Pulmonary artery endothelial cell (primary cell): ENCODE measurements at regions not wholly inside any gene's neighbourhood (a gene's known extent, or its start where the extent isn't known, plus 50 kb on each side); places are given as distances from the start of the nearest gene placed in this dataset.
"Not testable (repeated sequence)": the region's sequence is repeated elsewhere in the genome, so short reads cannot be mapped to it uniquely, and the experiment has no call there.

Source experiments
- DNase-seq: peaks from one replicate; pipeline ENCODE4 v3.0.0-alpha.2; 2011; ENCODE audit warnings: low read depth, low spot score

DNA sequence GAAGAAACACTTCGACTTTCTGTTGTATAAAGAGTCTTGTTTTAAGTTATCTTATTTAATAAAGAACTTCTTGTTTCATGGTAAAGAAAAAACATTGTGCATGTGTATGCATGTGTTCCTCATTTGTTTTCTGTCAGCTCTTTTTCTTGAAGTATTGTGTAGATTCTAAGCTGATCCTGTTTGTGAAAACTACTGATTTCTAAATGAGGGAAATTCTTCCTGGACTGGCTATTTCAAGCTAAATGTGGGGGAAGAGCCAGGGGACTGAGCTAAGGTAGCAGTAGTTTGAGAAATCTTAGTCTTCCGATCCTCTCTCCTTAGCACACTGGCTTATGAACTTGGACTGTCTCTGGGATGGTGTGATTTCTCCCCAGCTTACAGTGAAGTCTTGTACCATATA, 56.4 kb upstream of the RBMS1 start:
- DNase-seq = no peak

DNA sequence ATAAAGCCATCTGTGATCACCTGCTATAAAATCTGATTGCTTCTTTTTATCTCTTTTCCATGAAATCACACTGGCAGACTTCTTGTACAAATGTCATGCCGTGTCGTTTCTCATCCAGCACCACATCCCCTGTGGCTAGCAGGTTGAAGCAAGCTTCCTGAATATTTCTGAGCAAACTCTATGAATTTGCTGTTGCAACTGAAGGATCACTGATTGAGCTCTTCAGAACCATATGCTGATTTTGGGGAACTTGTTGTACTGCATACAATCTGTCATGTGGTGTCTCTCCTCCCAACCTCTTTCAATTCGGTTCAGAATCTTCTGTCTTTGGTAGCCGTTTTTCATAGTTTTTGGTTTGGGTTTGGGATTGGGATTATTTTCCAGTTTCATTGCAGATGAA, 57.7 kb upstream of the RBMS1 start:
- no peak for DNase-seq

GRCh38 chr2:160555420-160556071, 61.9 kb upstream of the RBMS1 start:
- no peak for DNase-seq

GRCh38 chr2:160557903-160558302, 64.3 kb upstream of the RBMS1 start:
- DNase-seq = no peak

DNA sequence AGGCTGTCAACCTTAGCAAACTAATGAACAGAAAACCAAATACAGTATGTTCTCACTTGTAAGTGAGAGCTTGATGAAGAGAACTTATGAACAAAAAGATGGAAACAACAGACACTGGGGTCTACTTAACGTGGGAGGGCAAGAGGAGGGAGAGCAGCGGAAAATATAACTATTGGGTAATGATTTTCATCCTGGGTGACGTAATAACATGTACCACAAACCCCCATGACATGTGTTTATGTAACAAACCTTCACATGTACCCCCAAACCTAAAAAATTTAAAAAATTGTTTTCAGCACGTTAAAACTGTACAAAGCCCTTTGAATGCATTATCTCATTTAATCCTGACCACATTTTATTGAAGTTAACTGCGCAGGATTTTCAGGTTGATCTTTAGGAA, 64.9 kb upstream of the RBMS1 start:
- no peak for DNase-seq

DNA sequence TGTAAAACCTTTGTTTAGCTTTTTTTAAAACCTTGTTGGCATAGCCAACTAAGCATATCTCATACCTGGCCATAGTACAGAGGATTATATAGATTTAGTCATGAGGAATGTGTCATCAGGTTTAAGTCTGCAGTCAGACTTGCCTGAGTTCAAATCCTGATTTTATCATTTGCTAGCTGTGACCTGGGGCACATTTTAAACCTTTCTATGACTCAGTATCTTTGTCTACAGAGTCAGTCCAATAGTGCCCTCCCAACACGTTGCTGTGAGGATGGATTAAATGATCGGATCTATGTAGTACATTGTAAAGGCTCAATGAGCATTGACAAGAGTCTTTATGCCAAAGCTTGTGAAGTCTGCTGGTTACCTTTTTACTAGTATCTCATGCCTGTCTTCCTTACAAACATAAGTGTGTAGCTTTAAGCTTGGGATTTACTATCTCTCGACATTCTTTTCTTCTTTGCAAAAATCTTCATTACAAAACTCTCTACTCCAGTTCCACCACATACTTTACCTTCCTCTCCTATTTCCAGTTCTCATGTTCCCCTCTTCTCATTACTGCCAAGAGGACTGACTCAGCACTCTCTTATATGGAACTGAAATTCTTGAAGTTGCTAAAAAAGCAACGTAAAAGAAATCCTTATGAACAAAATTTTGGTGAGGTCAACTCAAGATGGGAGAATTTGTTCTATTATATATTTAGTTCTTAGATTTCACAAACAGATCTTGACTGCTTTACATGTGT, 68.1 kb upstream of the RBMS1 start:
- no peak for DNase-seq

- no peak for DNase-seq
Measured at GRCh38 chr2:160562730-160563129, 69.1 kb upstream of the RBMS1 start.

DNA sequence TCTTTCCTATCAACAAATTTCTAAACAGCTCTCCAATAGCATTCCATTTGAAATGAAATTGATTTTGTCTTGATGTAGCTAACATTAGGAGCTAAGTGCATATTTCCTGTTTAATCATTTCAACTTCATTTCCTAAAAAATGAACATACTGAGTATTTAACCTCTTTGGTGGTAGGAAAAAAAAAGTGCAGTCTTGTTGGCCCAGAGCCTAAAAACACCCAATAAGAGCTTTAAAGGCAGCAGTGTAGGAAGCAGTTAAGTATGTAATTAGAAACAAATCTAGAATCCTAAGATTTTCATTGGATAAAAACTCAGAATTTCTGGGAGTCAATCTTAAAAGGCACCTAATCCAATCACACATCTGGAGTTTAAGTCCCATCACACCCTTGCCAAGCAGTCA, 71.0 kb upstream of the RBMS1 start:
- no peak for DNase-seq

GRCh38 chr2:160565099-160565845, 71.7 kb upstream of the RBMS1 start:
- no peak for DNase-seq

- no peak for DNase-seq
Measured at GRCh38 chr2:160566717-160567116, 73.1 kb upstream of the RBMS1 start.

- no peak for DNase-seq
Measured at GRCh38 chr2:160568856-160569255, 75.2 kb upstream of the RBMS1 start.

- DNase-seq = no peak
Measured at GRCh38 chr2:160570376-160570775, 76.8 kb upstream of the RBMS1 start.

DNA sequence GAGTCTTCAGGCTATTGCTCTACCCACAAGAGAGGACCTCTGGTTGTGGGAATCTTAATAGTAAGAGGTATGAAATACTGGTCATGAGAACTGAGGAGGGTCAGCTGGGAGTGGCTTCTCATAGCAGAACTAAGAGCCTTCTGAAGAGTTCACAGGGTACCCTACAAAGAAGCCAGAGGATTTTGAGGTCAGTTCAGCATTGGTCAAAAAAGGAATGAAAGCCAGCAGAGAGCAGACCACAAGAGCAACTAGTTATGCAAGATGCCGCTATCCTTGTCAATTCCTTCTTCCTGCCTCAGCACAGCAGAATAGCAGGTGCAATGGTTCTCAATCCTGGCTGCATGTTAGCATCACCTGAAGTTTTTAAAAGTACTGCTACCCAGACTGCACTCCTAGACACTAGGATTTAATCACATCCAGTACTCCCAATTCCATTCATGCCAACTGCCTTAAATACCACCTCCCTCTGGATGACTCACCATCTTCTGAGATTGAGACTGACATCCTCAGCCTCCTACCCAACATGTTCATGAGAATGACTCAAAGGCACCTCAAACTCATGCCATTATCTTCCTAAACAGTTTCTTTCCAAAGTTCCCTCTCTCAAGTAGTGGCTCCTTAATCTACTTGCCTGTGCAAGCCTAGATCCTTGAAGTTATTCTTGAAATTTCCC, 81.0 kb upstream of the RBMS1 start:
- no peak for DNase-seq

- DNase-seq = no peak
Measured at GRCh38 chr2:160575368-160575767, 81.8 kb upstream of the RBMS1 start.

DNA sequence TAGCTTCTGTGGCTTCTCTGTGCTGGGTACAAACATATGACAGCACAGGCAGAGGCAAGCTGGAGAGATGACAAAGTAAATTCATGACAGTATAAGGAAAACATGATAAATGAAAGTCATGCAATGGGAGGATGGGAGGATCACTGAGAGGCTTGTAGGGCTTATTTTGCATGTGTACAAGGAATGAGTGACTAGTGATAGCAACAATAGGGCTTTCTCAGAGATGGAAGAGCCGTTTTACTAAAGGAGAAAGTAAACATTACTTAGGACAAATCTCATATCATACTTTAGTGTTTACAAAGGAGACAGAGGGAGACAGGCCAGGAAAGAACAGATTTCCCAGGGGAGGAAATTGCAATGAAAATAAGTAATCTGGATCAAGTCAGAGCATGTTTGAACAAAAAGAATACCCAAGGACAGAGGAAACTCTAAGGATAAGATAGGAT, 82.5 kb upstream of the RBMS1 start:
- DNase-seq = no peak

DNA sequence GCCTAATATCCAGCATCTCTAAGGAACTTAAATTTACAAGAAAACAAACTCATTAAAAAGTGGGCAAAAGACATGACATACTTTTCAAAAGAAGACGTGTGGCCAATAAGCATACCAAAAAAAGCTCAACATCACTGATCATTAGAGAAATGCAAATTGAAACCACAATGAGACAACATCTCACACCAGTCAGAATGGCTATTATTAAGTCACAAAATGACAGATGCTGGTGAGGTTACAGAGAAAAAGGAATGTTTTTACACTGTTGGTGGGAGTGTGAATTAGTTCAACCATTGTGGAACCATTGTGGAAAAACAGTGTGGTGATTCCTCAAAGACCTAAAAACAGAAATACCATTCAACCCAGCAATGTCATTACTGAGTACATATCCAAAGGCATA, 83.5 kb upstream of the RBMS1 start:
- not testable (repeated sequence) for DNase-seq

DNA sequence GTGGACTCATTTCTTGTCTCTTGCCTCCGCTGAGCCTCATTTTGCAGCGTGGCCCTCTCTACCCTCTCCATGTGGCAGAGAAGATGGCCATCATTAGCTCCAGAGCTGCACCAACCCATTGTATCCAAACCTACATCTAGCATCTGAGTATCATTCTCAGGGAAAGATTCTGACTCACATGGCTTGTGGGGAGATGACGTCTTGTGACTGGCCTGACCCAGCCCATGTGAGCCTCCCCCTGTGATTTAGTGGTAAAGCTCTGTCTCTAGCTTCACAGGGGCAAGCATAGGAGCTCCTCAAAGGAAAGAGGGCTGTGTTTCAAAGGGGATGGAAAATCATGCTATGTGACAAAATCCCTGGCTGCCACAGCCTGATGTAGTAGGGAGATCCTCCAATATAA, 87.4 kb upstream of the RBMS1 start:
- DNase-seq = no peak

DNA sequence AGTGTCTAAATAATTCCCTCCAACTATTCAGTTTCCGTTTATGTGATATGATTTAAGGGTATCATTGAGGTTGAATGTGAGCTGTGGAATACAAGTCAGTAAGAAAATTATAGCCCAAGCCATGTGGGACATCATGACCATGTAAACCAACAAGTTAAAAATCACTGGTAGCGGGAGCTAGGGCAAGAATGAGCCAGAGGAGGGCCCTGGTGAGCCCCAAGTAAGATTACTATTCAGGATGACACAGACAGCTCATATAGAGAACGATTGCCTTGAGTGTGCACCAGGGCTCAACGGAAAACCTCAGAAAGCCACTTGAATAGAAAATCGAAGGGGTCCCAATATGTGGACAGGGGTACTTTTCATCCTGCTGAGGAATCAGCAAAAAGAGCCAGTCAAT, 87.8 kb upstream of the RBMS1 start:
- no peak for DNase-seq

DNA sequence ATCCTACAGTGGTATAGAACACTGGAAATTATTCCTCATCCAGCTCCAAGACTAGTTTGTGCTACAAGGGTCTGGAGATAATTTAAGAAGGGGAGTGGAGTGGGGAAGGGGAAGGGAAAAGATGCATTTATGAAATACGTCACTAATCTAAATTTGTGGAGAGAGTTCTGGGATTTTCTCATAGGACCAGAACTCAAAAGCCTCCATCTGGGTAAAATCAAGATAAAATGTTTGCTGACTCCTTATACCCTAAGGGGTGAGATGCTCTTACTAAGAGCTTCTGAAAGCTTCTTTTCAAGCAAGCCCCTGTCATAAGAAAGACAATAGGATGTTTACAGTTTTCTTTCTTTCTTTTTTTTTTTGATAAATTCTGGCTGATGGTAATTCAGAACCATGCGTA, 88.5 kb upstream of the RBMS1 start:
- no peak for DNase-seq

DNA sequence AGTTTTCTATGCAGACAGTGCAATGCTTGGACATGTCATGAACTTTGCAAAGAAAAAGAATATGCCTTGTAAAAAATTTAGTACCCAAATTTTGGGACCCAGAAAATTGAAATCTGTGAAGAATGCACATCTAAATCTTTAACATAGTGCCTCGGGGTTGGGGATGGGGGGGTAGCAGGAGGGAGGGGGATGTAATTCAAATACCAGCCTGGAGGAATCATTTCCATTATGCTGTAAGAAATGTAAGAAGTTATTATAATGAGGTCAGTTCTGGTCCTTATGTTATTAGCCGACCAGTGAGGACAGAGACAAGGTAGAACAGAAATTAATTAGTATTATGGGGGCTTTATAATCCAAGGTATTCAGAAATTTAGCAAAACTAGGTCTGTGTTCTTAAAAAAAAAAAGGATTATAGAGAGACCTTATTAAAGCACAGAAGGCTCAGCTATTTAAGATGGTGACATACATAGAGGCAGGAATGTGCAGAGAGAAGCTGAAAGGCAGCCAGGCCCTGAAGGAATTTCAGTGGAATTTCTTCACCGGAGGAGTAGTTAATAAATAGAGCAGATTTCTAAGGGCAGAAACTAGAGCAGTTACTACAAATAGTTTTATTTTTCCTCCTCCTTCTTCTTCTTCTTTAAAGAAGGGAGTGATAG, 89.0 kb upstream of the RBMS1 start:
- no peak for DNase-seq

- no peak for DNase-seq
Measured at GRCh38 chr2:160583146-160583535, 89.5 kb upstream of the RBMS1 start.
